Activated naive CD8-positive, alpha-beta T cell treated with anti-CD3 and anti-CD28 coated beads, Interleukin-2, amount 50 U/mL, for 24 hours (primary cell): ENCODE measurements at regions not wholly inside any gene's neighbourhood (a gene's known extent, or its start where the extent isn't known, plus 50 kb on each side); places are given as distances from the start of the nearest gene placed in this dataset.
A peak's percentile ranks its signal among the peaks of the same experiment; 100 is the strongest.
"Not testable (repeated sequence)": the region's sequence is repeated elsewhere in the genome, so short reads cannot be mapped to it uniquely, and the experiment has no call there.

Experiments
- ATAC-seq: fragments of 150-1000 bp; cut with Tn5 transposase; one replicate; pipeline ENCODE4 v1.10.0; 2021
- DNase-seq: peaks from one replicate; pipeline ENCODE4 v3.0.0; 2021
- H3K27ac Mint-ChIP-seq: one replicate; pipeline ENCODE4 v1.8.0; 2021; ENCODE audit warnings: mild to moderate bottlenecking, mixed read lengths
- H3K27me3 Mint-ChIP-seq: one replicate; pipeline ENCODE4 v1.8.0; 2021; ENCODE audit warnings: mixed read lengths
- H3K36me3 Mint-ChIP-seq: one replicate; pipeline ENCODE4 v1.8.0; 2021; ENCODE audit warnings: low read depth, mixed read lengths
- H3K4me1 Mint-ChIP-seq: one replicate; pipeline ENCODE4 v1.8.0; 2021; ENCODE audit warnings: mixed read lengths
- H3K4me3 Mint-ChIP-seq: one replicate; pipeline ENCODE4 v1.8.0; 2021; ENCODE audit warnings: mild to moderate bottlenecking, moderate library complexity, mixed read lengths
- H3K9me3 Mint-ChIP-seq: one replicate; pipeline ENCODE4 v1.8.0; 2021; ENCODE audit warnings: mixed read lengths

GRCh38 chrX:55142206-55142918 is 53.5 kb downstream of the PAGE2 start:
- no peak overlapping the region for H3K4me3 Mint-ChIP-seq
- H3K4me1 Mint-ChIP-seq = no peaks in the 10 kb centered on the region
- DNase-seq (no peak), ATAC-seq (no peak)
- H3K36me3 Mint-ChIP-seq = peaks cover 4% of the 10 kb centered on the region
- H3K27me3 Mint-ChIP-seq = no peaks in the 10 kb centered on the region
- H3K27ac Mint-ChIP-seq = no peak overlapping the region
- no peaks in the 10 kb centered on the region for H3K9me3 Mint-ChIP-seq

GRCh38 chrX:55142919-55143310 is 54.1 kb downstream of the PAGE2 start:
- no peaks in the 10 kb centered on the region for H3K4me1 Mint-ChIP-seq
- H3K36me3 Mint-ChIP-seq = peaks cover 4% of the 10 kb centered on the region
- no peak for ATAC-seq
- H3K27ac Mint-ChIP-seq = no peak overlapping the region
- no peaks in the 10 kb centered on the region for H3K9me3 Mint-ChIP-seq
- DNase-seq = no peak
- H3K27me3 Mint-ChIP-seq = no peaks in the 10 kb centered on the region
- no peak overlapping the region for H3K4me3 Mint-ChIP-seq

GRCh38 chrX:55143621-55144020 is 54.8 kb downstream of the PAGE2 start:
- no peak for DNase-seq
- no peak overlapping the region for H3K27ac Mint-ChIP-seq
- no peak for ATAC-seq

DNA sequence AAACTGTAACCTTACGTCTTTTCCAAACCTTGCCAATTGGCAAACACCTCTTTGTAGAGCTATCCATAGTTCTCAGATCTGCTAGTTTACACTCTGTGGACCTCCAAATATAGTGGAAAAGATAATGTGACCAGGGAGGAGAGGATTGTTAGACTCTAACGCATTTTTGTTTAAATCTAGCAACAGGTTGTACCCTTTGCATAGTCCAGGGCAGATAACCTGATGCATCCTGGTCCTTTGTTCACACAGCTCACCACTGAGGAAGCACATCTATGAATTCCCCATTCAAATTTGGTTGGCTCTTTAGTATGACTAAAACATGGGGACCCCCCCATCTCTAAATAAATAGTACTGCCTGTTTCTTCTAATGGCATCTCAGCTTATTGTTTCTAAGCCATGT is 55.9 kb downstream of the PAGE2 start:
- no peak for DNase-seq
- Mint-ChIP-seq H3K4me3 (no peak overlapping the region), H3K4me1 (no peaks in the 10 kb centered on the region), H3K9me3 (no peaks in the 10 kb centered on the region), H3K36me3 (peaks cover 4% of the 10 kb centered on the region), H3K27ac (no peak overlapping the region), H3K27me3 (no peaks in the 10 kb centered on the region)
- no peak for ATAC-seq

More at GRCh38 chrX:55143621-55144020, 54.8 kb downstream of the PAGE2 start:
- Mint-ChIP-seq H3K9me3 (no peaks in the 10 kb centered on the region), H3K36me3 (peaks cover 4% of the 10 kb centered on the region), H3K4me3 (no peak overlapping the region), H3K27me3 (no peaks in the 10 kb centered on the region), H3K4me1 (no peaks in the 10 kb centered on the region)

DNA sequence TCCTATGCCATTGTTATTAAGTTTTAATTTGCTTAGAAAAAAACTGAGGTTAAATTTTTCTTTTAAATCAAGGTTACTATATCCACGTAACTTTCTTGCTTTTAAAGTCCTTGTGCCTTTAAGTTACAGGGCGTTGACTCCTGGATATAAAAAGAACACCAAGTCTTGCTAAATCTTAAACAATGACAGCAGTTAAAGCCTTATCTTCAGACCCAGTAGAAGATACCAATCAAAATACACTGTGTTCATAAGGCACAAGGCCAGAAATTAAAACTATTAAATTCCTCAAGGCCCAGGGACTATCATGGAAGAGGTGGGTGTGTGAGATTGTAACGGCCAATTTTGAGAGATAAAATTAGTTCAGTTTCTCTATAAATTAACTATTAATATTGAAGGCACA is 60.4 kb downstream of the PAGE2 start:
- Mint-ChIP-seq H3K4me1 (no peaks in the 10 kb centered on the region), H3K27ac (no peak overlapping the region), H3K27me3 (no peaks in the 10 kb centered on the region), H3K9me3 (no peaks in the 10 kb centered on the region), H3K4me3 (no peak overlapping the region), H3K36me3 (no peaks in the 10 kb centered on the region)
- ATAC-seq (no peak), DNase-seq (no peak)

GRCh38 chrX:55151199-55151598 is 62.4 kb downstream of the PAGE2 start:
- no peak for DNase-seq
- no peak overlapping the region for H3K4me3 Mint-ChIP-seq

GRCh38 chrX:55159551-55159950 is 60.6 kb upstream of the PAGE5 start:
- peak overlapping the region; percentile 91 for H3K27ac Mint-ChIP-seq
- no peaks in the 10 kb centered on the region for H3K27me3 Mint-ChIP-seq
- peaks cover 10% of the 10 kb centered on the region for H3K36me3 Mint-ChIP-seq
- H3K4me3 Mint-ChIP-seq = peak overlapping the region; percentile 84
- peaks cover 17% of the 10 kb centered on the region for H3K4me1 Mint-ChIP-seq
- ATAC-seq (no peak), DNase-seq (no peak)
- no peaks in the 10 kb centered on the region for H3K9me3 Mint-ChIP-seq

More at GRCh38 chrX:55151199-55151598, 62.4 kb downstream of the PAGE2 start:
- no peaks in the 10 kb centered on the region for H3K9me3 Mint-ChIP-seq
- H3K27me3 Mint-ChIP-seq = no peaks in the 10 kb centered on the region
- H3K36me3 Mint-ChIP-seq = peaks cover 8% of the 10 kb centered on the region
- H3K27ac Mint-ChIP-seq = no peak overlapping the region
- no peak for ATAC-seq
- peaks cover 1% of the 10 kb centered on the region for H3K4me1 Mint-ChIP-seq

DNA sequence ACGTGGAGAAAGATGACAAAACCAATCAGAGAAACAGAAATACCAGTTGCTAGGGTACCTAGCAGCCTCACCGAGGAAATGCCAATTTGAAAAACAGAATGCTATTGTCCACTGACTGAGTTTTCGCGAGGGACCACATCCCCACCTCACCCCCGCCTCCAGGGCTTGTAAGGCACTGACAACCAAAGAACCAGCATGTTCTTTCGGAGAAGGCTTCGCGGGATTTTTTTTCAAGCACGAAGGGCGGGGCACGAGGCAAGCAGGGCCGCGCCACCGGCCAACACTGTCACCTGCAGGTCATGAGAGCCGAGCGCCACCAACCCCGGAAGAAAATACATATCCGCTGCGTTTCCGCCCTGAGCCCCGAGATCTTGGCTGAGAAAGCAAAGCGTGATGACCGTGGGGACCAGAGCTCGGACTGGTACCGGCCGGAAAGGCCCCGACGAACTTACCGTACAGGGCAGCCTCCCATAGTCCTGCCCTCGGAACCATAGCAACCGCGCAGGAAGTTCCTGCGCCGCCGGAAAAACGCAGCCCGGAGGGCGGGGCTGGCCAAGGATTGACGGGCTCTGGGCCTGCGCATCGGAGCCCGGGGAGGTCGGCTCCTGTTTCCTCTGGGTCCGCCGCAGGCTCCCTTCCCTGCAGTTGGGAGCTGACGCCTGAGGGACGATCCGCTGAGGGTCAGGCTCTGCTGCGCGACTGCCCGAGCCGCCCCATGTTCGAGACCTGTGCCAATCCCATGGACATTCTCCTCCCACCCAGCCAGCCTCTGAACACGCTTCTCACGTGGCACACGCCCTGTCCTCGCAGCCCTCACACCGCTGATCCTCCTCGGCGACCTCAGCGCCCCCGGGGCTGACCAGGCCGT is 59.2 kb upstream of the PAGE5 start:
- peak overlapping the region; percentile 91 for H3K27ac Mint-ChIP-seq
- H3K36me3 Mint-ChIP-seq = peaks cover 4% of the 10 kb centered on the region
- no peaks in the 10 kb centered on the region for H3K9me3 Mint-ChIP-seq
- peaks cover 17% of the 10 kb centered on the region for H3K4me1 Mint-ChIP-seq
- peak; percentile 81 for DNase-seq
- ATAC-seq = peak; percentile 97
- no peaks in the 10 kb centered on the region for H3K27me3 Mint-ChIP-seq
- H3K4me3 Mint-ChIP-seq = peak overlapping the region; percentile 84

DNA sequence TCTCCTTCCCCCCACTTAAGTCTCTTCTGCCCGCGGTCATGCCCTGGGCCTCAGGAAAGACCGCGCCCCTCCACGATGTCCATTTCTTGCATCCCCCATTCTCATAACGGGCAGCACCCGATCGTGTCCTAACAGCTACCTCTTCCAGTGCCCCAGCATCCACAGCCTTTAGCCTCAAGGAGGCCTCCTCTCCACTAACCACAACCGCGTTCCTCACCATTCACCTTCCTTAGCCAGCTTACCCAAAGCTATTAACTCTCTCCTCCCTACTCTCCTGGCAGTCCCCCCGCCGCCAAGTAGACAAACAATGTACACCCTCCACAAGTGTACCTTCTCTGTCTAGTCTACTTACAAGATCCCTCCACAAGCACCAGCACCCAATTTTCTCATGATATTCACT is 58.6 kb upstream of the PAGE5 start:
- ATAC-seq (no peak), DNase-seq (no peak)
- Mint-ChIP-seq H3K4me1 (peaks cover 16% of the 10 kb centered on the region), H3K27me3 (no peaks in the 10 kb centered on the region), H3K36me3 (peaks cover 2% of the 10 kb centered on the region), H3K4me3 (peak overlapping the region; percentile 84), H3K27ac (peak overlapping the region; percentile 91), H3K9me3 (no peaks in the 10 kb centered on the region)

DNA sequence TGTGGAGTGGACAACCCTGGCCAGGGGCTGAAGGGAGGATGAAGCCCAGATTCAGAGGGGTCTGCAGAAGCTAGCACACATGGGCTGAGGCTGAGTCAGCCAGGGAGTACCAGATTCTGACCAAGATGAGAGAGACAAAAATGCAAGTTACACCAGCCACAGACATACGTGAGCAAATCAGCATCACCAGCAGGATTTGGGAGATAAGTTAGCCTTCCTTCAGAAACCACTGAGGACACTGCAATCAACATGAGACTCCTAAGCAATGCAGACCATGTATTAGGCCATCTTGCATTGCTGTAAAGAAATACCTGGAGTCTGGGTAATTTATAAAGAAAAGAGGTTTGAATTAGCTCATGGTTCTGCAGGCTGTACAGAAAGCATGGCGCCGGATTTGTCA is 57.0 kb upstream of the PAGE5 start:
- H3K27ac Mint-ChIP-seq = no peak overlapping the region
- no peaks in the 10 kb centered on the region for H3K9me3 Mint-ChIP-seq
- H3K4me1 Mint-ChIP-seq = peaks cover 16% of the 10 kb centered on the region
- peaks cover 1% of the 10 kb centered on the region for H3K36me3 Mint-ChIP-seq
- ATAC-seq (no peak), DNase-seq (no peak)
- no peak overlapping the region for H3K4me3 Mint-ChIP-seq
- H3K27me3 Mint-ChIP-seq = no peaks in the 10 kb centered on the region

DNA sequence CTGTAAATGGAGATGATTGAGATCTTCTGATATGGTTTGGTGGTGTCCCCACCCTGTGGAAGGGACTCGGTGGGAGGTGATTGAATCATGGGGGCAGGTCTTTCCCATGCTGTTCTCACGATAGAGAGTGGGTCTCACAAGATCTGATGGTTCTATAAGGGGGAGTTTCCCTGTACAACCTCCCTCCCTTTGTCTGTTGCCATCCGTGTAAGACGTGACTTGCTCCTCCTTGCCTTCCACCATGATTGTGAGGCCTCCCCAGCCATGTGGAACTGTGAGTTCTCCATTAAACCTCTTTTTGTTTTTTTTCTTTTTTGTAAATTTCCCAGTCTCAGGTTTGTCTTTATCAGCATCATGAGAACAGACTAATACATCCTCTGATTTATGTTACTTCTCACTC is 55.1 kb upstream of the PAGE5 start:
- H3K27ac Mint-ChIP-seq, DNase-seq, H3K9me3 Mint-ChIP-seq, ATAC-seq, H3K36me3 Mint-ChIP-seq, H3K4me3 Mint-ChIP-seq, H3K4me1 Mint-ChIP-seq, H3K27me3 Mint-ChIP-seq: not testable (repeated sequence)

DNA sequence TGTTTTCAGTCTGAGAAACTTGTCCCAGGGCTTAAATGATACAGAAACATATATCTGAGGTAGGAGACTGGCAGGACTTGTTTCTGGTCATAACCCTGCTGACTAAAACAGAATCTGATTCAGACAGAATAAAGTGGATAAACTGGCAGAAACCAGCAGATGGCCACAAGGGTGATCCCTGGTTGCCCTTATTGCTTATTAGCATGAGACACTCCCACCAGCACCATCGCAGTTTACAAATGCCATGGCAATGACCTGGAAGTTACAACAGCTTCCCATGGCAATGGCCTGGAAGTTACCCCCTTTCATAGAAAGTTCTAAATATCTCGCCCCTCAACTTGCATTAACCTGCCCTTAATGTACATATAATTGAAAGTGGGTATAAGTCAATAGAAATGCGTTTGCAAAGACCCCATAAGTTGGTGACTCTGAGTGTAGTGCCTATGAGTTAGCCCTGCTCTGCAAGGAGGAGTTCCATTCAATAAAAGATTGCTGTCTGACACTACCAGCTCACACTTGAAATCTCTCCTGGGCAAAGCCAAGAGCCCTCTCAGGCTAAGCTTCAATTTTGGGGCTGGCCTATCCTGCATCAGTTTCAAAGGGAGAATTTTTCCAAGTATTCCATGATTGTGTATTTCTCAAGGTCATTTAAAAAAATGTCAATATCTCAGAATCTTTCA is 52.9 kb upstream of the PAGE5 start:
- H3K36me3 Mint-ChIP-seq = no peaks in the 10 kb centered on the region
- no peak overlapping the region for H3K4me3 Mint-ChIP-seq
- no peak overlapping the region for H3K27ac Mint-ChIP-seq
- ATAC-seq (no peak), DNase-seq (no peak)
- no peaks in the 10 kb centered on the region for H3K27me3 Mint-ChIP-seq
- no peaks in the 10 kb centered on the region for H3K4me1 Mint-ChIP-seq
- H3K9me3 Mint-ChIP-seq = no peaks in the 10 kb centered on the region

DNA sequence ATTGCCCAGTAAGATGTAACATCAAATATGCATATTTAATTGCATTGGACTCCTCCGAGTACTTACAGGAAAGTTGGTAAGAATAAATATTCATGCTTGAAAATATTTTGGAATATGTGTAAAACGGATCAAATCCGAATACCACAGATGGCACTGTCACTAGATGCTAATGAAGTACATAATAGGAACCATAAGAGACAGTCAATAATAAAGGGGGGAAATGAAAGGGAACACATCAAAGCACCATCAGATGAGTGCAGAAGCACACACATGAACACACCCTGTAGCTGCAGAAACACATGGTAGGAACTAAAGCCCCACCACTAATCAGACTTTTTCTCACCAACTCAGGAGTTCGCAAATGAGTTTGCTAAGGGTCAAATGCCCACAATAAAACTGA is 52.2 kb upstream of the PAGE5 start:
- no peak overlapping the region for H3K27ac Mint-ChIP-seq
- ATAC-seq (no peak), DNase-seq (no peak)
- no peaks in the 10 kb centered on the region for H3K36me3 Mint-ChIP-seq
- H3K4me1 Mint-ChIP-seq = no peaks in the 10 kb centered on the region
- H3K4me3 Mint-ChIP-seq = no peak overlapping the region
- no peaks in the 10 kb centered on the region for H3K27me3 Mint-ChIP-seq
- no peaks in the 10 kb centered on the region for H3K9me3 Mint-ChIP-seq

- DNase-seq (no peak), ATAC-seq (no peak)
- Mint-ChIP-seq H3K9me3 (no peaks in the 10 kb centered on the region), H3K27me3 (no peaks in the 10 kb centered on the region), H3K27ac (no peak overlapping the region), H3K36me3 (no peaks in the 10 kb centered on the region), H3K4me1 (no peaks in the 10 kb centered on the region), H3K4me3 (no peak overlapping the region)
Measured at GRCh38 chrX:55169782-55170181, 50.4 kb upstream of the PAGE5 start.
